GM12878 (cell line): ENCODE measurements at regions not wholly inside any gene's neighbourhood (a gene's known extent, or its start where the extent isn't known, plus 50 kb on each side); places are given as distances from the start of the nearest gene placed in this dataset.
A peak's percentile ranks its signal among the peaks of the same experiment; 100 is the strongest.

Experiments used
- ATAC-seq: fragments of 200-7000 bp; cut with Tn5 transposase; 3 replicates; pipeline ENCODE4 v1.9.1; 2020; ENCODE audit warnings: mild to moderate bottlenecking, moderate library complexity
- BruUV-seq: library from RNA; stranded (reverse); fragments of 400-500 nt; replicated peaks from 2 replicates; lab custom pipeline; 2021; lab: Mats Ljungman, UMichigan
- CTCF ChIA-PET: fragments of 300-600 bp; sonication (Branson Sonifier 250); formaldehyde crosslinking; extraction: SDS; loops from one replicate; lab custom pipeline; 2021; ENCODE audit warnings: inconsistent platforms; lab: Yijun Ruan, JAX
- POLR2A ChIA-PET: fragments of 350-600 bp; formaldehyde crosslinking; extraction: SDS; loops from one replicate; lab custom pipeline; 2021; ENCODE audit warnings: inconsistent platforms; lab: Charles Lee
- RAD21 ChIA-PET: fragments of 300-600 bp; sonication (Branson Sonifier 250); formaldehyde crosslinking; loops from one replicate; lab custom pipeline; 2023; ENCODE audit warnings: antibody characterized with exemption; ENCODE audit not compliant: unreplicated experiment; lab: Charles Lee
- SMC1A ChIA-PET: fragments of 300-600 bp; sonication (Branson Sonifier 250); formaldehyde crosslinking; loops from one replicate; lab custom pipeline; 2023; ENCODE audit not compliant: unreplicated experiment, uncharacterized antibody; lab: Charles Lee
- DNase-seq: peaks from one replicate; pipeline ENCODE4 v3.0.0-alpha.2; 2011; ENCODE audit warnings: low read depth, low spot score
- FAIRE-seq: peaks from 3 replicates; lab custom pipeline; 2011; peaks lifted over from hg19 to GRCh38; lab: Jason Lieb, UNC
- H2AFZ ChIP-seq: 2 replicates; pipeline ENCODE4 v1.6.0; 2011; ENCODE audit warnings: low read depth, low read length, control low read depth; ENCODE audit not compliant: control insufficient read depth
- H3K27ac ChIP-seq: 2 replicates; pipeline ENCODE4 v1.5.1; 2011; ENCODE audit warnings: control low read depth; ENCODE audit not compliant: control insufficient read depth, insufficient read depth
- H3K27me3 ChIP-seq, 2 experiments: replicated peaks in 1 of 2; 2 replicates each; pipeline versions ENCODE4 v1.6.0 to v1.6.1; 2011; ENCODE audit warnings: low read length in 1 of 2; ENCODE audit not compliant: control insufficient read depth in 2 of 2, insufficient read depth in 2 of 2
- H3K36me3 ChIP-seq, 2 experiments: 2 replicates each; pipeline ENCODE4 v1.5.1; 2011; ENCODE audit warnings: low read length in 1 of 2; ENCODE audit not compliant: control insufficient read depth in 2 of 2, insufficient read depth in 2 of 2
- H3K4me1 ChIP-seq: 2 replicates; pipeline ENCODE4 v1.6.1; 2011; ENCODE audit warnings: mild to moderate bottlenecking, low read length, moderate library complexity, mixed read lengths; ENCODE audit not compliant: control insufficient read depth, insufficient read depth
- H3K4me2 ChIP-seq: 2 replicates; pipeline ENCODE4 v1.6.0; 2011; ENCODE audit warnings: control low read depth; ENCODE audit not compliant: control insufficient read depth, insufficient read depth
- H3K4me3 ChIP-seq: fragments of 200-600 bp; sonication (generic); 2 replicates; pipeline ENCODE4 v1.5.1; 2016
- H3K79me2 ChIP-seq: 2 replicates; pipeline ENCODE4 v1.6.0; 2011; ENCODE audit warnings: low read length; ENCODE audit not compliant: control insufficient read depth, insufficient read depth
- H3K9ac ChIP-seq: 2 replicates; pipeline ENCODE4 v1.8.0; 2011; ENCODE audit warnings: low read length, control low read depth, mixed read lengths; ENCODE audit not compliant: control insufficient read depth, insufficient read depth
- H3K9me3 ChIP-seq: replicated peaks from 3 replicates; pipeline ENCODE4 v1.5.1; 2011; ENCODE audit warnings: mild to moderate bottlenecking, low read length; ENCODE audit not compliant: control insufficient read depth, insufficient read depth
- H4K20me1 ChIP-seq: 2 replicates; pipeline ENCODE4 v1.6.0; 2011; ENCODE audit not compliant: control insufficient read depth, insufficient read depth
- BACH1 ChIP-seq: fragments of 450-650 bp; IDR thresholded peaks from 2 replicates; pipeline ENCODE4 v1.6.1; 2017; ENCODE audit warnings: mild to moderate bottlenecking, borderline replicate concordance
- NFXL1 ChIP-seq: fragments of 450-650 bp; IDR thresholded peaks from 2 replicates; pipeline ENCODE4 v1.6.1; 2017; ENCODE audit warnings: antibody characterized with exemption, mild to moderate bottlenecking, borderline replicate concordance
- PKNOX1 ChIP-seq: fragments of 450-650 bp; IDR thresholded peaks from 2 replicates; pipeline ENCODE4 v1.6.1; 2016; ENCODE audit warnings: mild to moderate bottlenecking
- ZBTB33 ChIP-seq: fragments of 450-650 bp; IDR thresholded peaks from 2 replicates; pipeline ENCODE4 v1.6.1; 2017; ENCODE audit warnings: mild to moderate bottlenecking
- WGBS: methylation state at CpG from one replicate; pipeline ENCODE4 v1.1.6; 2016; ENCODE audit warnings: low lambda C conversion rate; ENCODE audit not compliant: insufficient replicate concordance, insufficient coverage; ENCODE audit errors: missing lambda C conversion rate; 5-methylcytosine and 5-hydroxymethylcytosine counted together
- in situ Hi-C: fragments of 300-500 bp; cut with MboI; formaldehyde crosslinking; loops from 9 replicates; pipeline ENCODE4 v1.14.3; 2018; ENCODE audit warnings: mixed read lengths
- intact Hi-C: fragments of 100-400 bp; cut with micrococcal nuclease; formaldehyde crosslinking; loops from one replicate; pipeline ENCODE4 v1.14.2; 2022; ENCODE audit not compliant: unreplicated experiment
- TF ChIP-seq, protein P1 (sequence below): fragments of 450-650 bp; IDR thresholded peaks from 2 replicates; pipeline ENCODE4 v1.6.1; 2016; ENCODE audit warnings: mild to moderate bottlenecking

DNA sequence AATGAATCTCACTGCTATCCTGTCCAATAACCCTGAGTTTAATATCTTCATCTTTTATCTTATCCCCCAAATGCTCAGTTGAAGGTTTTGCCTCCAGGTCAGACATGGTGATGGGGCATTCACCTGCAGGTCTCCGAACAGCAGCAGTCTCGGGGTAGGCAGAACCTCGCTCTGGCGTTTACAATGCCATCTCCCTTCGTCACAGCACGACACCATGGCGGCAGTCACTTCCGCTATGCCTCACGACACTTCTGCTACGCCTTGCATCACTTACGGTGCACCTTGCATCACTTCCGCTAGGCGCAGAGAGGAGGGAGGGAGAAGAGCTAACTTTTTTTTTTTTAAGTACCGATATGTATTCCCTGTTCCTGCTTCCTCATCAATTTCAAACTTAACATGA, 194.9 kb downstream of the BCAS1 start:
- Histone ChIP-seq H4K20me1 (no peaks in the 10 kb centered on the region), H3K36me3 (no peaks in the 10 kb centered on the region), H3K4me2 (no peak overlapping the region)
- WGBS = 95% methylated on average over 14 of the region's 14 CpGs
- no TSS peak for BruUV-seq
- no peak for ATAC-seq
- CTCF ChIA-PET = no interaction called here
- peak; percentile 48; the same call in 1 of the 2 replicates for TF ChIP-seq NFXL1
- no peak for TF ChIP-seq PKNOX1
- no peak for TF ChIP-seq BACH1
- TF ChIP-seq ZBTB33 = peak; percentile 94
- TF ChIP-seq, protein P1, sequence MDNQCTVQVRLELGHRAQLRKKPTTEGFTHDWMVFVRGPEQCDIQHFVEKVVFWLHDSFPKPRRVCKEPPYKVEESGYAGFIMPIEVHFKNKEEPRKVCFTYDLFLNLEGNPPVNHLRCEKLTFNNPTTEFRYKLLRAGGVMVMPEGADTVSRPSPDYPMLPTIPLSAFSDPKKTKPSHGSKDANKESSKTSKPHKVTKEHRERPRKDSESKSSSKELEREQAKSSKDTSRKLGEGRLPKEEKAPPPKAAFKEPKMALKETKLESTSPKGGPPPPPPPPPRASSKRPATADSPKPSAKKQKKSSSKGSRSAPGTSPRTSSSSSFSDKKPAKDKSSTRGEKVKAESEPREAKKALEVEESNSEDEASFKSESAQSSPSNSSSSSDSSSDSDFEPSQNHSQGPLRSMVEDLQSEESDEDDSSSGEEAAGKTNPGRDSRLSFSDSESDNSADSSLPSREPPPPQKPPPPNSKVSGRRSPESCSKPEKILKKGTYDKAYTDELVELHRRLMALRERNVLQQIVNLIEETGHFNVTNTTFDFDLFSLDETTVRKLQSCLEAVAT = peak; percentile 40; the same call in 1 of the 2 replicates
- TF ChIP-seq, all 136 proteins: peak for 3
- Histone ChIP-seq H3K27me3 (no peaks in the 10 kb centered on the region), H3K4me3 (no peak overlapping the region), H3K9ac (no peak overlapping the region), H2AFZ (no peak overlapping the region), H3K9me3 (no peaks in the 10 kb centered on the region; the same call in 2 of the 3 replicates), H3K79me2 (no peaks in the 10 kb centered on the region), H3K27ac (no peak overlapping the region), H3K4me1 (peaks cover 34% of the 10 kb centered on the region)
- intact Hi-C loops = no loop called here
- FAIRE-seq (no peak), DNase-seq (no peak)
- in situ Hi-C loops = no loop called here
- RAD21 ChIA-PET = interaction anchor here (1.9 kb wide), 1 partner anchor 65 kb away, joined by 5 read pairs; no protein-coding TSS in a partner anchor
- POLR2A ChIA-PET = interaction anchor here (1.1 to 1.4 kb wide), 2 partner anchors 19 to 280 kb away, joined by 3 read pairs; no protein-coding TSS in a partner anchor
- SMC1A ChIA-PET = interaction anchor here (1.0 to 7.6 kb wide), 2 partner anchors 16 to 42 kb away, joined by 4 to 49 read pairs; no protein-coding TSS in a partner anchor
